Glutamatergic neuron (in vitro differentiated cells): ENCODE measurements at regions not wholly inside any gene's neighbourhood (a gene's known extent, or its start where the extent isn't known, plus 50 kb on each side); places are given as distances from the start of the nearest gene placed in this dataset.

Experiments
- DNase-seq: peaks from one replicate; pipeline ENCODE4 v3.0.0; 2022
- H3K27ac Mint-ChIP-seq: one replicate; pipeline ENCODE4 v1.8.0; 2020; ENCODE audit warnings: mild to moderate bottlenecking, mixed read lengths, inconsistent platforms; ENCODE audit not compliant: unreplicated experiment
- H3K27me3 Mint-ChIP-seq: one replicate; pipeline ENCODE4 v1.8.0; 2020; ENCODE audit warnings: mild to moderate bottlenecking, moderate library complexity, mixed read lengths, inconsistent platforms; ENCODE audit not compliant: unreplicated experiment
- H3K36me3 Mint-ChIP-seq: one replicate; pipeline ENCODE4 v1.8.0; 2020; ENCODE audit warnings: mild to moderate bottlenecking, mixed read lengths, inconsistent platforms; ENCODE audit not compliant: unreplicated experiment
- H3K4me1 Mint-ChIP-seq: one replicate; pipeline ENCODE4 v1.8.0; 2020; ENCODE audit warnings: mild to moderate bottlenecking, low read depth, mixed read lengths, inconsistent platforms; ENCODE audit not compliant: unreplicated experiment
- H3K4me3 Mint-ChIP-seq: one replicate; pipeline ENCODE4 v1.8.0; 2020; ENCODE audit warnings: mild to moderate bottlenecking, mixed read lengths, inconsistent platforms; ENCODE audit not compliant: unreplicated experiment
- H3K9me3 Mint-ChIP-seq: one replicate; pipeline ENCODE4 v1.8.0; 2020; ENCODE audit warnings: mild to moderate bottlenecking, moderate library complexity, mixed read lengths, inconsistent platforms; ENCODE audit not compliant: unreplicated experiment
- TF ChIP-seq, protein P1 (sequence below): fragments of 200-600 bp; sonication (generic); IDR thresholded peaks from one replicate; pipeline ENCODE4 v1.5.0; 2021; ENCODE audit not compliant: partially characterized antibody, unreplicated experiment

- Mint-ChIP-seq H3K27ac (no peak overlapping the region), H3K36me3 (no peaks in the 10 kb centered on the region), H3K4me3 (no peak overlapping the region), H3K9me3 (no peaks in the 10 kb centered on the region), H3K4me1 (no peaks in the 10 kb centered on the region), H3K27me3 (no peaks in the 10 kb centered on the region)
- TF ChIP-seq, protein P1, sequence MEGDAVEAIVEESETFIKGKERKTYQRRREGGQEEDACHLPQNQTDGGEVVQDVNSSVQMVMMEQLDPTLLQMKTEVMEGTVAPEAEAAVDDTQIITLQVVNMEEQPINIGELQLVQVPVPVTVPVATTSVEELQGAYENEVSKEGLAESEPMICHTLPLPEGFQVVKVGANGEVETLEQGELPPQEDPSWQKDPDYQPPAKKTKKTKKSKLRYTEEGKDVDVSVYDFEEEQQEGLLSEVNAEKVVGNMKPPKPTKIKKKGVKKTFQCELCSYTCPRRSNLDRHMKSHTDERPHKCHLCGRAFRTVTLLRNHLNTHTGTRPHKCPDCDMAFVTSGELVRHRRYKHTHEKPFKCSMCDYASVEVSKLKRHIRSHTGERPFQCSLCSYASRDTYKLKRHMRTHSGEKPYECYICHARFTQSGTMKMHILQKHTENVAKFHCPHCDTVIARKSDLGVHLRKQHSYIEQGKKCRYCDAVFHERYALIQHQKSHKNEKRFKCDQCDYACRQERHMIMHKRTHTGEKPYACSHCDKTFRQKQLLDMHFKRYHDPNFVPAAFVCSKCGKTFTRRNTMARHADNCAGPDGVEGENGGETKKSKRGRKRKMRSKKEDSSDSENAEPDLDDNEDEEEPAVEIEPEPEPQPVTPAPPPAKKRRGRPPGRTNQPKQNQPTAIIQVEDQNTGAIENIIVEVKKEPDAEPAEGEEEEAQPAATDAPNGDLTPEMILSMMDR, result no peak
- no peak for DNase-seq
Measured at GRCh38 chr5:82666312-82666711, 388.2 kb upstream of the RPS23 start.

- Mint-ChIP-seq H3K4me1 (no peaks in the 10 kb centered on the region), H3K9me3 (no peaks in the 10 kb centered on the region), H3K4me3 (no peak overlapping the region), H3K27ac (no peak overlapping the region), H3K27me3 (no peaks in the 10 kb centered on the region), H3K36me3 (no peaks in the 10 kb centered on the region)
- TF ChIP-seq, protein P1, result no peak
- no peak for DNase-seq
Measured at GRCh38 chr5:82664732-82665131, 386.6 kb upstream of the RPS23 start.

GRCh38 chr5:82663225-82663624, 385.1 kb upstream of the RPS23 start:
- no peaks in the 10 kb centered on the region for H3K9me3 Mint-ChIP-seq
- H3K27me3 Mint-ChIP-seq, result no peaks in the 10 kb centered on the region
- TF ChIP-seq, protein P1, result no peak
- H3K36me3 Mint-ChIP-seq, result no peaks in the 10 kb centered on the region
- no peak for DNase-seq
- no peaks in the 10 kb centered on the region for H3K4me1 Mint-ChIP-seq
- no peak overlapping the region for H3K4me3 Mint-ChIP-seq
- no peak overlapping the region for H3K27ac Mint-ChIP-seq

GRCh38 chr5:82662340-82662739, 384.2 kb upstream of the RPS23 start:
- H3K36me3 Mint-ChIP-seq, result no peaks in the 10 kb centered on the region
- H3K4me3 Mint-ChIP-seq, result no peak overlapping the region
- H3K9me3 Mint-ChIP-seq, result no peaks in the 10 kb centered on the region
- H3K27ac Mint-ChIP-seq, result no peak overlapping the region
- no peak for DNase-seq
- TF ChIP-seq, protein P1, result no peak
- no peaks in the 10 kb centered on the region for H3K27me3 Mint-ChIP-seq
- no peaks in the 10 kb centered on the region for H3K4me1 Mint-ChIP-seq

GRCh38 chr5:82661933-82662332, 383.8 kb upstream of the RPS23 start:
- Mint-ChIP-seq H3K4me3 (no peak overlapping the region), H3K36me3 (no peaks in the 10 kb centered on the region), H3K27ac (no peak overlapping the region), H3K9me3 (no peaks in the 10 kb centered on the region), H3K27me3 (no peaks in the 10 kb centered on the region), H3K4me1 (no peaks in the 10 kb centered on the region)
- TF ChIP-seq, protein P1, result no peak
- no peak for DNase-seq
